HEK293 (cell line): ENCODE measurements at regions not wholly inside any gene's neighbourhood (a gene's known extent, or its start where the extent isn't known, plus 50 kb on each side); places are given as distances from the start of the nearest gene placed in this dataset.

ENCODE experiments used
- CTCF ChIA-PET: fragments of 350-600 bp; formaldehyde crosslinking; extraction: SDS; loops from one replicate; lab custom pipeline; 2021; ENCODE audit warnings: antibody characterized with exemption; lab: Yijun Ruan, JAX
- POLR2A ChIA-PET: fragments of 300-600 bp; formaldehyde crosslinking; extraction: SDS; loops from one replicate; lab custom pipeline; 2020; ENCODE audit warnings: antibody characterized with exemption, inconsistent platforms; lab: Yijun Ruan, JAX
- H3K27ac ChIP-seq: fragments of 200-500 bp; sonication (Bioruptor generic); 2 replicates; pipeline ENCODE4 v1.5.1; 2014; ENCODE audit warnings: low read depth, low read length, control low read depth, inconsistent platforms; ENCODE audit errors: extremely low read depth
- H3K36me3 ChIP-seq, 2 experiments: fragments of 200-500 bp in 1 of 2; sonication (Bioruptor generic) in 1 of 2; 1 replicate in 1 of 2; 2 replicates in 1 of 2; pipeline ENCODE4 v1.5.1; 2014 to 2017; ENCODE audit warnings: inconsistent platforms in 2 of 2, low read length in 2 of 2; ENCODE audit not compliant: control insufficient read depth in 2 of 2, insufficient read depth in 1 of 2
- H3K4me1 ChIP-seq: fragments of 200-500 bp; sonication (Bioruptor generic); 2 replicates; pipeline ENCODE4 v1.5.1; 2014; ENCODE audit warnings: mild to moderate bottlenecking, low read length, inconsistent platforms; ENCODE audit not compliant: control insufficient read depth, insufficient read depth
- H3K4me3 ChIP-seq: 2 replicates; pipeline ENCODE4 v1.5.1; 2011; ENCODE audit warnings: low read depth, mild to moderate bottlenecking, control low read depth, low read length, moderate library complexity
- H3K9me3 ChIP-seq: fragments of 200-500 bp; sonication (Bioruptor generic); 2 replicates; pipeline ENCODE4 v1.5.1; 2014; ENCODE audit warnings: low read depth, low read length, inconsistent platforms; ENCODE audit not compliant: control insufficient read depth, insufficient read depth
- GLI4 ChIP-seq: fragments of 450-650 bp; formaldehyde crosslinking; IDR thresholded peaks from 2 replicates; pipeline ENCODE4 v1.5.1; 2016; ENCODE audit warnings: missing biosample characterization, missing genetic modification characterization
- TRIM28 ChIP-seq: IDR thresholded peaks from 2 replicates; pipeline ENCODE4 v1.6.1; 2011; ENCODE audit warnings: low read length, control low read depth, borderline replicate concordance
- ZNF133 ChIP-seq: fragments of 450-650 bp; formaldehyde crosslinking; IDR thresholded peaks from 2 replicates; pipeline ENCODE4 v1.5.1; 2016; ENCODE audit warnings: missing biosample characterization, missing genetic modification characterization
- ZNF169 ChIP-seq: fragments of 450-650 bp; formaldehyde crosslinking; IDR thresholded peaks from 2 replicates; pipeline ENCODE4 v1.5.1; 2016; ENCODE audit warnings: missing biosample characterization, missing genetic modification characterization
- ZNF174 ChIP-seq: fragments of 450-650 bp; formaldehyde crosslinking; IDR thresholded peaks from 2 replicates; pipeline ENCODE4 v1.5.0; 2017; ENCODE audit warnings: missing biosample characterization, mild to moderate bottlenecking, missing genetic modification characterization
- ZNF391 ChIP-seq: fragments of 450-650 bp; formaldehyde crosslinking; IDR thresholded peaks from 2 replicates; pipeline ENCODE4 v1.5.1; 2016; ENCODE audit warnings: low read depth, missing biosample characterization, missing genetic modification characterization, borderline replicate concordance
- ZNF398 ChIP-seq: fragments of 450-650 bp; formaldehyde crosslinking; IDR thresholded peaks from 2 replicates; pipeline ENCODE4 v1.5.1; 2017; ENCODE audit warnings: missing biosample characterization, missing genetic modification characterization
- ZNF433 ChIP-seq: fragments of 450-650 bp; formaldehyde crosslinking; IDR thresholded peaks from 2 replicates; pipeline ENCODE4 v1.5.1; 2016; ENCODE audit warnings: missing biosample characterization, missing genetic modification characterization, low read depth
- ZNF621 ChIP-seq: fragments of 450-650 bp; formaldehyde crosslinking; IDR thresholded peaks from 2 replicates; pipeline ENCODE4 v1.5.1; 2017; ENCODE audit warnings: missing biosample characterization, missing genetic modification characterization
- TF ChIP-seq, protein P1 (sequence below): fragments of 450-650 bp; formaldehyde crosslinking; IDR thresholded peaks from 2 replicates; pipeline ENCODE4 v1.5.1; 2016; ENCODE audit warnings: missing biosample characterization, missing genetic modification characterization
- TF ChIP-seq, protein P2 (sequence below): fragments of 450-650 bp; formaldehyde crosslinking; IDR thresholded peaks from 2 replicates; pipeline ENCODE4 v1.5.1; 2016; ENCODE audit warnings: missing biosample characterization, missing genetic modification characterization

DNA sequence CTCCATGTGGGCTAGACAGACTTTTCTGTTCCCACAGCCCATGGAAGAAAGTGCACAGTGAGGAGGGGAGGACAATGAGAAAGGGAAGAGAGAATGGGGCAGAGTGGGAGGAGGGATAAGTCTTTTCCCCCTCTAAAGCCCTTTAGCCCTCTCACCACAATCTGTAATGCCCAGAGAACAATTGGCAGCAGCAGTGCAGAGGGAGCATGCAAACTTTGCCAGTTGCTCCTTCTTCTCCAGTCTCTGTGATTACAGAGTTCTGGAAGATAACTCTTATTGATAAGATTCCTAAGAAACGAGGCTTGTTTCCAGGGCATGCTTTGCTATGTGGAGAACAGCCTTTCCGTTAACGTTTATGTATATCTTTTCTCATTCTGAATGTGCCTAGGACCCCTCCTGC, 50.0 kb upstream of the FMN1 start:
- Histone ChIP-seq H3K9me3 (no peaks in the 10 kb centered on the region), H3K4me3 (no peak overlapping the region), H3K36me3 (no peaks in the 10 kb centered on the region), H3K27ac (no peak overlapping the region), H3K4me1 (peaks cover 6% of the 10 kb centered on the region; the same call in 1 of the 2 replicates)
- no peak for TF ChIP-seq TRIM28
- no peak for TF ChIP-seq ZNF133 (tag by site-specific recombination)
- TF ChIP-seq ZNF398 (tag by site-specific recombination) = no peak
- TF ChIP-seq, protein P1, sequence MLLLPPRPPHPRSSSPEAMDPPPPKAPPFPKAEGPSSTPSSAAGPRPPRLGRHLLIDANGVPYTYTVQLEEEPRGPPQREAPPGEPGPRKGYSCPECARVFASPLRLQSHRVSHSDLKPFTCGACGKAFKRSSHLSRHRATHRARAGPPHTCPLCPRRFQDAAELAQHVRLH (tag by site-specific recombination) = no peak
- TF ChIP-seq ZNF621 (tag by site-specific recombination) = no peak
- TF ChIP-seq ZNF391 (tag by site-specific recombination) = no peak
- TF ChIP-seq, protein P2, sequence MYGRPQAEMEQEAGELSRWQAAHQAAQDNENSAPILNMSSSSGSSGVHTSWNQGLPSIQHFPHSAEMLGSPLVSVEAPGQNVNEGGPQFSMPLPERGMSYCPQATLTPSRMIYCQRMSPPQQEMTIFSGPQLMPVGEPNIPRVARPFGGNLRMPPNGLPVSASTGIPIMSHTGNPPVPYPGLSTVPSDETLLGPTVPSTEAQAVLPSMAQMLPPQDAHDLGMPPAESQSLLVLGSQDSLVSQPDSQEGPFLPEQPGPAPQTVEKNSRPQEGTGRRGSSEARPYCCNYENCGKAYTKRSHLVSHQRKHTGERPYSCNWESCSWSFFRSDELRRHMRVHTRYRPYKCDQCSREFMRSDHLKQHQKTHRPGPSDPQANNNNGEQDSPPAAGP (tag by site-specific recombination) = no peak
- TF ChIP-seq ZNF169 = no peak
- no peak for TF ChIP-seq ZNF433 (tag by site-specific recombination)
- TF ChIP-seq GLI4 = no peak
- no peak for TF ChIP-seq ZNF174 (tag by site-specific recombination)
- ChIA-PET CTCF (no interaction called here), POLR2A (no interaction called here)
